GM12878 (cell line): ENCODE measurements at regions not wholly inside any gene's neighbourhood (a gene's known extent, or its start where the extent isn't known, plus 50 kb on each side); places are given as distances from the start of the nearest gene placed in this dataset.

Experiments
- CTCF ChIP-seq, 3 experiments: IDR thresholded peaks in 2 of 3; conservative IDR thresholded peaks in 1 of 3; 2 replicates each; pipeline ENCODE4 v1.5.1; 2011; ENCODE audit warnings: low read depth in 3 of 3, low read length in 3 of 3, mild to moderate bottlenecking in 3 of 3, control low read depth in 2 of 3, moderate library complexity in 2 of 3, inconsistent platforms in 1 of 3, mixed read lengths in 1 of 3; ENCODE audit not compliant: control insufficient read depth in 2 of 3, insufficient read depth in 1 of 3; ENCODE audit errors: extremely low read depth in 1 of 3
- JUND ChIP-seq: IDR thresholded peaks from 2 replicates; pipeline ENCODE4 v1.6.1; 2012; ENCODE audit warnings: low read depth, mild to moderate bottlenecking, low read length, improper control_type of control experiment, moderate library complexity
- MTA3 ChIP-seq: IDR thresholded peaks from 2 replicates; pipeline ENCODE4 v1.6.1; 2012; ENCODE audit warnings: low read length, inconsistent platforms, borderline replicate concordance
- NFYB ChIP-seq: IDR thresholded peaks from 2 replicates; pipeline ENCODE4 v1.6.1; 2011; ENCODE audit warnings: low read depth, mild to moderate bottlenecking, low read length, improper control_type of control experiment, moderate library complexity; ENCODE audit not compliant: insufficient read depth
- POLR2AphosphoS5 ChIP-seq: IDR thresholded peaks from 2 replicates; pipeline ENCODE4 v1.6.1; 2011; ENCODE audit warnings: mild to moderate bottlenecking, low read length, inconsistent platforms
- RB1 ChIP-seq: fragments of 450-650 bp; formaldehyde crosslinking; IDR thresholded peaks from 2 replicates; pipeline ENCODE4 v1.6.1; 2017; ENCODE audit warnings: mild to moderate bottlenecking, borderline replicate concordance
- TCF7 ChIP-seq: IDR thresholded peaks from 2 replicates; pipeline ENCODE4 v1.6.1; 2014; ENCODE audit warnings: antibody characterized with exemption, borderline replicate concordance
- YY1 ChIP-seq: IDR thresholded peaks from 2 replicates; pipeline ENCODE4 v1.6.1; 2011; ENCODE audit warnings: low read depth, mild to moderate bottlenecking, low read length

- TF ChIP-seq CTCF (IDR thresholded peaks at IDR 0.05 in 2 of 3, conservative IDR thresholded peaks at IDR 0.05 in 1 of 3; ENCODE audit: control insufficient read depth in 2 of 3, extremely low read depth in 1 of 3, insufficient read depth in 1 of 3, low read depth in 3 of 3, low read length in 3 of 3) (no peak), RB1 (no peak), POLR2AphosphoS5 (no peak), NFYB (no peak), TCF7 (no peak), YY1 (no peak), JUND (no peak), MTA3 (no peak)
These were observed 375.9 kb downstream of the BMPER start for GRCh38 chr7:34281260-34281659.
